GM18507 (cell line): ENCODE measurements at regions not wholly inside any gene's neighbourhood (a gene's known extent, or its start where the extent isn't known, plus 50 kb on each side); places are given as distances from the start of the nearest gene placed in this dataset.

Experiments used
- DNase-seq: peaks from one replicate; pipeline ENCODE4 v3.0.0; 2011; ENCODE audit warnings: low read depth; ENCODE audit not compliant: insufficient read length; ENCODE audit errors: extremely low spot score
- FAIRE-seq: peaks from 2 replicates; lab custom pipeline; 2011; peaks lifted over from hg19 to GRCh38; lab: Jason Lieb, UNC

- DNase-seq: no peak
- FAIRE-seq: no peak
These were observed 372.0 kb upstream of the ATP2B1 start for GRCh38 chr12:90080616-90081015.

GRCh38 chr12:90079529-90080210 lies 371.0 kb upstream of the ATP2B1 start:
- FAIRE-seq (no peak), DNase-seq (no peak)

- no peak for FAIRE-seq
- no peak for DNase-seq
These were observed 369.7 kb upstream of the ATP2B1 start for GRCh38 chr12:90078344-90078743.

GRCh38 chr12:90077756-90078155 lies 369.1 kb upstream of the ATP2B1 start:
- no peak for DNase-seq
- no peak for FAIRE-seq

GRCh38 chr12:90076851-90077319 lies 368.2 kb upstream of the ATP2B1 start:
- no peak for FAIRE-seq

GRCh38 chr12:90075685-90076084 lies 367.0 kb upstream of the ATP2B1 start:
- no peak for FAIRE-seq
- DNase-seq: no peak

More at GRCh38 chr12:90076851-90077319, 368.2 kb upstream of the ATP2B1 start:
- DNase-seq: no peak

GRCh38 chr12:90074086-90074485 lies 365.4 kb upstream of the ATP2B1 start:
- FAIRE-seq (no peak), DNase-seq (no peak)

- DNase-seq (no peak), FAIRE-seq (no peak)
These were observed 363.4 kb upstream of the ATP2B1 start for GRCh38 chr12:90071996-90072395.

GRCh38 chr12:90069711-90070110 lies 361.1 kb upstream of the ATP2B1 start:
- FAIRE-seq (no peak), DNase-seq (no peak)

GRCh38 chr12:90067791-90068190 lies 359.2 kb upstream of the ATP2B1 start:
- DNase-seq (no peak), FAIRE-seq (no peak)

- DNase-seq (no peak), FAIRE-seq (no peak)
These were observed 356.5 kb upstream of the ATP2B1 start for GRCh38 chr12:90064852-90065801.

GRCh38 chr12:90062799-90063198 lies 354.2 kb upstream of the ATP2B1 start:
- DNase-seq: no peak
- FAIRE-seq: no peak

GRCh38 chr12:90061809-90062208 lies 353.2 kb upstream of the ATP2B1 start:
- DNase-seq (no peak), FAIRE-seq (no peak)

- DNase-seq: no peak
- FAIRE-seq: no peak
These were observed 351.4 kb upstream of the ATP2B1 start for GRCh38 chr12:90060031-90060430.

GRCh38 chr12:90058704-90059103 lies 350.1 kb upstream of the ATP2B1 start:
- DNase-seq (no peak), FAIRE-seq (no peak)

- DNase-seq (no peak), FAIRE-seq (no peak)
These were observed 346.4 kb upstream of the ATP2B1 start for GRCh38 chr12:90055071-90055470.

- FAIRE-seq (no peak), DNase-seq (no peak)
These were observed 340.3 kb upstream of the ATP2B1 start for GRCh38 chr12:90048918-90049317.

GRCh38 chr12:90045559-90045958 lies 336.9 kb upstream of the ATP2B1 start:
- FAIRE-seq: no peak
- DNase-seq: no peak

GRCh38 chr12:90044069-90044468 lies 335.4 kb upstream of the ATP2B1 start:
- FAIRE-seq (no peak), DNase-seq (no peak)

- FAIRE-seq: no peak
- DNase-seq: no peak
These were observed 334.4 kb upstream of the ATP2B1 start for GRCh38 chr12:90042920-90043641.
